GM13977 (cell line): ENCODE measurements at regions not wholly inside any gene's neighbourhood (a gene's known extent, or its start where the extent isn't known, plus 50 kb on each side); places are given as distances from the start of the nearest gene placed in this dataset.

Experiments used
- DNase-seq: peaks from one replicate; pipeline ENCODE4 v3.0.0; 2012; ENCODE audit warnings: low spot score
- in situ Hi-C: fragments of 300-500 bp; cut with MboI; formaldehyde crosslinking; loops from one replicate; pipeline ENCODE4 v1.12.0; 2022; ENCODE audit warnings: low sequenced_read_pairs, low pct_unique_long_range_greater_than_20kb, mixed read lengths, inconsistent platforms; ENCODE audit not compliant: unreplicated experiment
- TF ChIP-seq, protein P1 (sequence below): IDR thresholded peaks from 2 replicates; pipeline ENCODE4 v1.5.1; 2012; ENCODE audit warnings: mild to moderate bottlenecking, control low read depth; ENCODE audit not compliant: insufficient read depth; ENCODE audit errors: extremely low read depth, missing control alignments

DNA sequence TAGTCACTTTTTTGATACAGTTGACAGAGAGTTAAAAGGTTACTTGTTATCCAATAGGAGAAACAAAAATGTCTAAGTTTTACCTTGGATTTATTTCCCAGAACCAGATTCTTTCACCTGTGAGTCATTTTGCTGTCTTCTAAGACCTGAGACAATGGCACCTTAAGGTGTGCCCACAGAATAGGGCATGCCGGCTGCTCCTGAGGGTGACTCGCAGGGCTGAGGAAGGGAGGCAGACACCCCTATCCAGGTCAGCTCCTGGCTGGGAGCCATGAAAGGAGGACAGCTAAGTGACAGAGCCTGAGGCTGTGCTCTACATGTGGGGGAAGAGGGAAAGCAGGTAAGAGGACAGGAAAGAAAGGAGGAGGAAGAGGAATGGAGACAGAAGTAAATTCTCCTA lies 67.8 kb downstream of the RASSF10 start:
- in situ Hi-C loops, result no loop called here
- TF ChIP-seq, protein P1, sequence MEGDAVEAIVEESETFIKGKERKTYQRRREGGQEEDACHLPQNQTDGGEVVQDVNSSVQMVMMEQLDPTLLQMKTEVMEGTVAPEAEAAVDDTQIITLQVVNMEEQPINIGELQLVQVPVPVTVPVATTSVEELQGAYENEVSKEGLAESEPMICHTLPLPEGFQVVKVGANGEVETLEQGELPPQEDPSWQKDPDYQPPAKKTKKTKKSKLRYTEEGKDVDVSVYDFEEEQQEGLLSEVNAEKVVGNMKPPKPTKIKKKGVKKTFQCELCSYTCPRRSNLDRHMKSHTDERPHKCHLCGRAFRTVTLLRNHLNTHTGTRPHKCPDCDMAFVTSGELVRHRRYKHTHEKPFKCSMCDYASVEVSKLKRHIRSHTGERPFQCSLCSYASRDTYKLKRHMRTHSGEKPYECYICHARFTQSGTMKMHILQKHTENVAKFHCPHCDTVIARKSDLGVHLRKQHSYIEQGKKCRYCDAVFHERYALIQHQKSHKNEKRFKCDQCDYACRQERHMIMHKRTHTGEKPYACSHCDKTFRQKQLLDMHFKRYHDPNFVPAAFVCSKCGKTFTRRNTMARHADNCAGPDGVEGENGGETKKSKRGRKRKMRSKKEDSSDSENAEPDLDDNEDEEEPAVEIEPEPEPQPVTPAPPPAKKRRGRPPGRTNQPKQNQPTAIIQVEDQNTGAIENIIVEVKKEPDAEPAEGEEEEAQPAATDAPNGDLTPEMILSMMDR, result no peak
- no peak for DNase-seq

DNA sequence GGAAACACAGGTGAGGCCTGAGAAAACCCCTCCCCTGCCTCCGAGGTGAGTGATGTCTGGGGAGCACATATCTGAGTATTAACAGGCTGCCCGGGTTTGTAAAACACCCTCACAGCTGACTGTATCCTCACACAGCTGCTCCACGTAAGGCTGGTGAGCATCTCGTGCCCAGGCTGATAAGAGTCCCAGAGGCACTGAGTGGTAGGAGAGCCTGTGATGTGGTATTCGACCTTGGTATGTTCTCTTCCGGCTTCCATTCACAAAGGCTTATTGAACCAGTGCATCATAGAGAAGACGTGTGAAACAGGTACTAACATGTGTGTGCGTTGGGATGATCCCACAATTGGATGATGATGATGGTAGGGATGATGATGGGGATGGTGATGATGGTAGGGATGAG lies 71.7 kb downstream of the RASSF10 start:
- TF ChIP-seq, protein P1, result no peak
- no peak for DNase-seq
- in situ Hi-C loops, result no loop called here

DNA sequence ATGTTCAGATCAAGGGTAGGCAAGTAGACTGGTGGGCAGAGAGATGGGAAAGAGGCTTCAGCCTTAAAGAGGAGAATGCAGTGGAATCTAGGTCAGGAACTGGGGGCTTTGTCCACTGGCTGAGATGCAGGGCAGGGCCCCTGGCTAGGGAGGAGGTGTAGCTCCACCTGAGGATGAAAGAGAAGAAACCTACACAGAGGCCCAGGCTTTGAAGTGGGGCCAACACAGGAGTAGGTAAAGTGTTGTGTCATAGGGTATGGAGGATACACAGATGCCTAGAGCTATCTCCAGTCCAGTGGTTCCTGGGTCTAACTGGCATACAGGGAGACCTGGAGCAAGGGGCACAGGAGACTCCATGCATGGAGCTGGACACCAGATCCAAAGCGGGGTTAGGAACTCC lies 73.5 kb downstream of the RASSF10 start:
- in situ Hi-C loops, result no loop called here
- DNase-seq, result no peak
- TF ChIP-seq, protein P1, result no peak

DNA sequence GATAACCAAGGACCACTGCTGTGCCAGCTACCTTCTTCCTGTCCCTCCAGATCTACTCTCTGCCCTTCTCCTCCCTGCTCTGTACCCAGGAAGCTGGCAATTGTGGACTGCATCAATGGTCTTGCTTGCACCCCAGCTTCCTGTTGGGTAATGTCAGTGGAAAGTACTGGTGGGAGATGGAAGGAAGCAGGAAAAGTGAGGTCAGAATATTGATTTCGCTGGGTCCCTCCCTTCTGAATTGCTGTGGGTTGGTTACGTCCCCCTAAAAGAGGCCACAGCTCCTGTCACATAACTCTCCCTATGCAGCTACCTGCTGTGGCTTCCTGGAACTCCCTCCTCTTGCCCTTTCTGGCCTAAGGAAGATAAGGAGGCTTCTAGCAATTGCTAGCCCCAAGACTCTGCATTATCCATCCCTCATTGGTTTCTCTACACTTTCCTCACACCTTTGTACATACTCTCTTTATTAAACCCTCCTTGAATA lies 81.2 kb downstream of the RASSF10 start:
- TF ChIP-seq, protein P1, result no peak
- DNase-seq, result no peak
- in situ Hi-C loops, result no loop called here

DNA sequence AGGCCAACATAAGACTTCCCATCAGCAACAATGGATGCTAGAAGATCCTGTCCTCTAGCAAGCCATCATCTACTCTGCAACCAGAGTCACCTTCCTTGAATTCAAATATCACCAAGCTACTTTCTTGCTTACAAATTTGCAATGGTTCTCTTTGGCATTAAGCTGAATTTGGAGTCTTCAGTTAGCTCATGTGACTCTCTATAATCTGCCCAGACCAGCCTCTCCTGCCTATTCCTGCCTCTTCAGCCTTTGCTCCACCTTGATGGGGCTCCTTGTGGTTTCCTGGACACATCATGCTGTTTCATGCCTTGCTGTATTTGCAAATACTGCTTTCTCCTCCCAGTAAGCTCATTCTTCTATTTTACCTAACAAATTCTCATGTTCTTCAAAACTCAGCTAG lies 82.3 kb downstream of the RASSF10 start:
- no peak for DNase-seq
- in situ Hi-C loops, result no loop called here
- TF ChIP-seq, protein P1, result no peak

DNA sequence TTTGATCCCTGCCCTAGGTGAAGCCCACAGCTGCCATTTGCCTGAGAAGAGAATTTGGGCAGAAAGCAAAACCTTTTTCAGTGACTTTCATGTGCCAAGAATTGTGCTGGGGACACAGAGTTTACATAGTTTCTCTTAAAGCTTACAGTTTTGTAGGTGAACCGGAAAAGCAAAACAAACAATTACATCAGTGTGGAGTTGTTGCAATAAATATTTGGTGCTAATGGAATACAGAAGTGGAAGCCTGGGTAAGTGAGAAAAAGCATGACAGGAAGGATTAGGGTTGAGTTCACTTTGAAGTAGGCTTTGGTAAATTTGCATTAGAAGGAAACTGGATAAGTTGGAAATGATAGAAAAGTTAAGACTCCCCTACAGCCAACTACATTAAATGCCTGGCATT lies 82.7 kb downstream of the RASSF10 start:
- in situ Hi-C loops, result no loop called here
- no peak for DNase-seq
- TF ChIP-seq, protein P1, result no peak

DNA sequence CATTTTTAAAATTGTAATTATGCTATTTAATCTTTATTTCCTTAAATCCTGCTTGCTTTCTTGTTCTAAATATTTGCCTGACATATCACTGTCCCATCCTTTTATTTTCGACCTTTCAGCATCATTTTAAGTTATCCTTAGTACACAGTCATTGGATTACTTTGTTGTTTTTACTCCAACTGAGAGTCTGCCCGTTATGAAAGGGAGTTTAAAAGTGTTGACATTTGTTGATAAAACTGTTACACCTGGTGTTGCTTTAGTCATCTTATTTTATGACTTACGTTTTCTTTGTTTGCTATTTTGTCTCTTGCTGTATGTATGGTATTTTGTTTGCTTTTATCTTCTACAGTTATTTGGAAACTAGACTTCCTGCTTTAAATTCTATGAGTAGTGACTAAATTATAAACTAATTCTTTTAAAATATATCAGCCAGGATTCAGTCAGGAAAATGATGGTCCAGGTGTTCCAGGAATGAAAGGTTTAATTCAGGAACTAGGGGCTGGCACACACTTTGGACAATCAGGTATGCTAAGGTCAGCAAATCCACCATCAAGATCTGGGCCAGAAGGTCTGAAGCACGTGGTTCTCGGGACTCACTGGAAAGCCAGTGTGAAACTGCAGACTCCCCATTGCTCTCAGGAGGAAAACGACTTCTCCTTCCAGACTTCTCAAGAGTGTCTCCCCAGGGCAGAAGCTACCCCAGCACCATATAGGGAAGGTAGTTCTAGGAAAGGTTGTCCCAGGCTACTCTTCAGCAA lies 86.0 kb downstream of the RASSF10 start:
- in situ Hi-C loops, result no loop called here
- DNase-seq, result no peak
- TF ChIP-seq, protein P1, result no peak
